MCF 10A (cell line): ENCODE measurements at regions not wholly inside any gene's neighbourhood (a gene's known extent, or its start where the extent isn't known, plus 50 kb on each side); places are given as distances from the start of the nearest gene placed in this dataset.

Source experiments
- BruUV-seq: library from RNA; stranded (reverse); fragments of 400-500 nt; replicated peaks from 2 replicates; lab custom pipeline; 2021; lab: Mats Ljungman, UMichigan
- CTCF ChIA-PET: fragments of 300-600 bp; sonication (Branson Sonifier 250); formaldehyde crosslinking; extraction: SDS; loops from one replicate; lab custom pipeline; 2021; ENCODE audit warnings: antibody characterized with exemption, inconsistent platforms; lab: Yijun Ruan, JAX
- POLR2A ChIA-PET: fragments of 300-600, 350-650 bp; sonication (Branson Sonifier 250); formaldehyde crosslinking; extraction: SDS; loops from one replicate; lab custom pipeline; 2020; ENCODE audit warnings: antibody characterized with exemption, inconsistent platforms; lab: Yijun Ruan, JAX
- DNase-seq: peaks from one replicate; pipeline ENCODE4 v3.0.0-alpha.2; 2018; ENCODE audit not compliant: unreplicated experiment
- H3K27ac Mint-ChIP-seq: one replicate; pipeline ENCODE4 v1.8.0; 2022; ENCODE audit warnings: mild to moderate bottlenecking, low read depth, mixed read lengths; ENCODE audit not compliant: unreplicated experiment
- H3K27me3 Mint-ChIP-seq: one replicate; pipeline ENCODE4 v1.8.0; 2022; ENCODE audit warnings: mixed read lengths; ENCODE audit not compliant: insufficient read depth, unreplicated experiment
- H3K36me3 Mint-ChIP-seq: one replicate; pipeline ENCODE4 v1.8.0; 2022; ENCODE audit warnings: mild to moderate bottlenecking, moderate library complexity, mixed read lengths; ENCODE audit not compliant: insufficient read depth, unreplicated experiment
- H3K4me1 Mint-ChIP-seq: one replicate; pipeline ENCODE4 v1.8.0; 2022; ENCODE audit warnings: mixed read lengths; ENCODE audit not compliant: insufficient read depth, unreplicated experiment
- H3K4me3 Mint-ChIP-seq: one replicate; pipeline ENCODE4 v1.8.0; 2022; ENCODE audit warnings: mild to moderate bottlenecking, moderate library complexity, mixed read lengths; ENCODE audit not compliant: unreplicated experiment
- H3K9me3 Mint-ChIP-seq: one replicate; pipeline ENCODE4 v1.8.0; 2022; ENCODE audit warnings: mixed read lengths; ENCODE audit not compliant: unreplicated experiment
- CTCF ChIP-seq: fragments of 200-600 bp; IDR thresholded peaks from one replicate; pipeline ENCODE4 v1.8.0; 2022; ENCODE audit warnings: antibody characterized with exemption, mild to moderate bottlenecking; ENCODE audit not compliant: unreplicated experiment
- intact Hi-C: fragments of 100-400 bp; cut with micrococcal nuclease; formaldehyde crosslinking; loops from 2 replicates; pipeline ENCODE4 v1.14.1; 2022

- intact Hi-C loops: loop anchor here (10.0 kb wide), 1 partner anchor 68 kb away; no protein-coding TSS in a partner anchor
- no peak overlapping the region for H3K27ac Mint-ChIP-seq
- CTCF ChIA-PET: interaction anchor here (0.6 kb wide), 1 partner anchor 1241 kb away, joined by 3 read pairs; no protein-coding TSS in a partner anchor
- H3K4me3 Mint-ChIP-seq: no peak overlapping the region
- H3K9me3 Mint-ChIP-seq: no peaks in the 10 kb centered on the region
- H3K4me1 Mint-ChIP-seq: peaks cover 17% of the 10 kb centered on the region
- no peak for TF ChIP-seq CTCF
- no peaks in the 10 kb centered on the region for H3K36me3 Mint-ChIP-seq
- POLR2A ChIA-PET: interaction anchor here (0.9 kb wide), 1 partner anchor 170 kb away, joined by 4 read pairs; no protein-coding TSS in a partner anchor
- H3K27me3 Mint-ChIP-seq: no peaks in the 10 kb centered on the region
- no peak for DNase-seq
- no TSS peak for BruUV-seq
Observed at GRCh38 chr12:39072658-39073057, 167.3 kb upstream of the CPNE8 start.

GRCh38 chr12:39071611-39072010, 166.2 kb upstream of the CPNE8 start:
- Mint-ChIP-seq H3K4me3 (no peak overlapping the region), H3K36me3 (no peaks in the 10 kb centered on the region), H3K9me3 (no peaks in the 10 kb centered on the region), H3K4me1 (peaks cover 17% of the 10 kb centered on the region), H3K27ac (no peak overlapping the region), H3K27me3 (no peaks in the 10 kb centered on the region)
- TF ChIP-seq CTCF: no peak
- CTCF ChIA-PET: interaction anchor here (0.6 to 1.0 kb wide), 2 partner anchors 109 to 219 kb away, joined by 3 to 4 read pairs; no protein-coding TSS in a partner anchor
- peak; percentile 56 for DNase-seq
- POLR2A ChIA-PET: interaction anchor here (0.7 to 0.9 kb wide), 2 partner anchors 32 to 169 kb away, joined by 3 to 4 read pairs; no protein-coding TSS in a partner anchor
- BruUV-seq: no TSS peak
- intact Hi-C loops: loop anchor here (10.0 kb wide), 1 partner anchor 67 kb away; no protein-coding TSS in a partner anchor

GRCh38 chr12:39070775-39071174, 165.4 kb upstream of the CPNE8 start:
- Mint-ChIP-seq H3K4me3 (no peak overlapping the region), H3K27me3 (no peaks in the 10 kb centered on the region), H3K36me3 (no peaks in the 10 kb centered on the region), H3K9me3 (no peaks in the 10 kb centered on the region), H3K27ac (peak overlapping the region; percentile 67), H3K4me1 (peaks cover 17% of the 10 kb centered on the region)
- BruUV-seq: no TSS peak
- CTCF ChIA-PET: interaction anchor here (0.6 to 2.7 kb wide), 6 partner anchors 16 to 331 kb away, joined by 3 to 23 read pairs (median 4); no protein-coding TSS in a partner anchor
- POLR2A ChIA-PET: interaction anchor here (1.5 to 3.0 kb wide), 2 partner anchors 32 to 150 kb away, joined by 5 to 10 read pairs; no protein-coding TSS in a partner anchor
- peak; percentile 80 for DNase-seq
- intact Hi-C loops: loop anchor here (10.0 kb wide), 1 partner anchor 66 kb away; no protein-coding TSS in a partner anchor
- no peak for TF ChIP-seq CTCF

- TF ChIP-seq CTCF: no peak
- ChIA-PET CTCF (no interaction called here), POLR2A (no interaction called here)
- no peak overlapping the region for H3K4me3 Mint-ChIP-seq
- intact Hi-C loops: loop anchor here (5.0 kb wide), 1 partner anchor 37 kb away; no protein-coding TSS in a partner anchor
- peak overlapping the region; percentile 59 for H3K27ac Mint-ChIP-seq
- BruUV-seq: no TSS peak
- H3K27me3 Mint-ChIP-seq: no peaks in the 10 kb centered on the region
- peaks cover 2% of the 10 kb centered on the region for H3K9me3 Mint-ChIP-seq
- no peak for DNase-seq
- H3K4me1 Mint-ChIP-seq: peaks cover 10% of the 10 kb centered on the region
- no peaks in the 10 kb centered on the region for H3K36me3 Mint-ChIP-seq
Observed at GRCh38 chr12:39065455-39065854, 160.1 kb upstream of the CPNE8 start.
